ENCODE measurements at regions not wholly inside any gene's neighbourhood (a gene's known extent, or its start where the extent isn't known, plus 50 kb on each side); places are given as distances from the start of the nearest gene placed in this dataset.

GRCh38 chr2:150413910-150414309, 73.6 kb downstream of the RND3 start (continued):
- TF ChIP-seq REST (IDR thresholded peaks at IDR 0.05; ENCODE audit: low read depth, low read length) (no peak), EZH2phosphoT487 (IDR thresholded peaks at IDR 0.05; ENCODE audit: borderline replicate concordance, low read depth) (no peak), ELF1 (IDR thresholded peaks at IDR 0.05) (no peak), TEAD4 (IDR thresholded peaks at IDR 0.05; ENCODE audit: borderline replicate concordance, insufficient read depth) (no peak), MXI1 (IDR thresholded peaks at IDR 0.05; ENCODE audit: low read depth, low read length) (no peak), CTCF (IDR thresholded peaks at IDR 0.05) (no peak), EP300 (IDR thresholded peaks at IDR 0.05; ENCODE audit: borderline replicate concordance in 1 of 2, low read depth in 1 of 2, low read length in 1 of 2) (no peak), NFIC (IDR thresholded peaks at IDR 0.05; ENCODE audit: borderline replicate concordance) (no peak), FOSL2 (IDR thresholded peaks at IDR 0.05; ENCODE audit: borderline replicate concordance, low read depth) (no peak), JUND (IDR thresholded peaks at IDR 0.05) (no peak)

- POLR2A ChIA-PET = no interaction called here
- TF ChIP-seq RAD21 (IDR thresholded peaks at IDR 0.05; ENCODE audit: low read length) = no peak
- no peak for TF ChIP-seq CTCF (IDR thresholded peaks at IDR 0.05)
- no peak for TF ChIP-seq CHD2 (IDR thresholded peaks at IDR 0.05; ENCODE audit: low read length, partially characterized antibody)
- TF ChIP-seq MEF2A (IDR thresholded peaks at IDR 0.05; ENCODE audit: borderline replicate concordance, low read depth) = no peak
- TF ChIP-seq GATA2 (CRISPR knock-in tag; IDR thresholded peaks at IDR 0.05) = no peak
- no peak for TF ChIP-seq POLR2AphosphoS5 (IDR thresholded peaks at IDR 0.05; ENCODE audit: low read depth, low read length)
- no peak for TF ChIP-seq JUND (IDR thresholded peaks at IDR 0.05)
- TF ChIP-seq MAX (IDR thresholded peaks at IDR 0.05; ENCODE audit: low read depth) = no peak
- no peak for TF ChIP-seq NFIC (IDR thresholded peaks at IDR 0.05; ENCODE audit: borderline replicate concordance)
- no peak for TF ChIP-seq YY1 (IDR thresholded peaks at IDR 0.05; ENCODE audit: low read depth)
- TF ChIP-seq MXI1 (IDR thresholded peaks at IDR 0.05; ENCODE audit: low read depth, low read length) = no peak
- TF ChIP-seq FOXJ3 (CRISPR knock-in tag; IDR thresholded peaks at IDR 0.05) = no peak
- no peak for TF ChIP-seq ELF1 (IDR thresholded peaks at IDR 0.05)
- TF ChIP-seq RCOR1 (IDR thresholded peaks at IDR 0.05; ENCODE audit: low read length) = no peak
- no peak for TF ChIP-seq EZH2phosphoT487 (IDR thresholded peaks at IDR 0.05; ENCODE audit: borderline replicate concordance, low read depth)
- TF ChIP-seq TAF1 (IDR thresholded peaks at IDR 0.05; ENCODE audit: borderline replicate concordance, low read depth, low read length) = no peak
- no peak for TF ChIP-seq TCF12 (IDR thresholded peaks at IDR 0.05)
- TF ChIP-seq PBX3 (IDR thresholded peaks at IDR 0.05) = no peak
- no peak for TF ChIP-seq RXRA (IDR thresholded peaks at IDR 0.05; ENCODE audit: borderline replicate concordance, low read depth)
Measured at GRCh38 chr2:150413366-150413765, 74.1 kb downstream of the RND3 start.

More at GRCh38 chr2:150413366-150413765, 74.1 kb downstream of the RND3 start:
- Histone ChIP-seq H3K4me1 (ENCODE audit: control insufficient read depth in 1 of 2, insufficient read depth in 2 of 2, low read depth in 1 of 2, low read length in 1 of 2) (no peaks in the 10 kb centered on the region), H3K27ac (ENCODE audit: low read depth in 2 of 2, low read length in 1 of 2) (no peak overlapping the region), H3K4me2 (no peak overlapping the region), H3K79me2 (ENCODE audit: insufficient read depth) (no peaks in the 10 kb centered on the region), H3K27me3 (ENCODE audit: insufficient read depth) (no peaks in the 10 kb centered on the region), H3K36me3 (replicated peaks in 1 of 2; ENCODE audit: control insufficient read depth in 1 of 2, insufficient read depth in 2 of 2, low read length in 1 of 2) (no peaks in the 10 kb centered on the region), H3F3A (replicated peaks; ENCODE audit: insufficient read depth) (no peaks in the 10 kb centered on the region), H3K4me3 (ENCODE audit: low read depth in 2 of 2, low read length in 1 of 2) (no peak overlapping the region), H4K20me1 (ENCODE audit: insufficient read depth) (no peaks in the 10 kb centered on the region), H3K9ac (no peak overlapping the region), H2AFZ (ENCODE audit: low read depth) (no peak overlapping the region), H3K9me2 (no peaks in the 10 kb centered on the region), H3K9me3 (no peaks in the 10 kb centered on the region)
- WGBS (ENCODE audit: low lambda C conversion rate) = 83% methylated on average over 7 of the region's 7 CpGs
- no peak for DNase-seq
- CTCF ChIA-PET = interaction anchor here (1.2 kb wide), 1 partner anchor 13 kb away, joined by 4 read pairs; no protein-coding TSS in a partner anchor
